GM12892 (cell line): ENCODE measurements at regions not wholly inside any gene's neighbourhood (a gene's known extent, or its start where the extent isn't known, plus 50 kb on each side); places are given as distances from the start of the nearest gene placed in this dataset.

ENCODE experiments used
- POLR2A ChIP-seq: IDR thresholded peaks from 2 replicates; pipeline ENCODE4 v1.6.1; 2011; ENCODE audit warnings: low read depth, low read length, control low read depth
- TAF1 ChIP-seq: IDR thresholded peaks from 2 replicates; pipeline ENCODE4 v1.6.1; 2011; ENCODE audit warnings: low read depth, mild to moderate bottlenecking, control low read depth, low read length, borderline replicate concordance

DNA sequence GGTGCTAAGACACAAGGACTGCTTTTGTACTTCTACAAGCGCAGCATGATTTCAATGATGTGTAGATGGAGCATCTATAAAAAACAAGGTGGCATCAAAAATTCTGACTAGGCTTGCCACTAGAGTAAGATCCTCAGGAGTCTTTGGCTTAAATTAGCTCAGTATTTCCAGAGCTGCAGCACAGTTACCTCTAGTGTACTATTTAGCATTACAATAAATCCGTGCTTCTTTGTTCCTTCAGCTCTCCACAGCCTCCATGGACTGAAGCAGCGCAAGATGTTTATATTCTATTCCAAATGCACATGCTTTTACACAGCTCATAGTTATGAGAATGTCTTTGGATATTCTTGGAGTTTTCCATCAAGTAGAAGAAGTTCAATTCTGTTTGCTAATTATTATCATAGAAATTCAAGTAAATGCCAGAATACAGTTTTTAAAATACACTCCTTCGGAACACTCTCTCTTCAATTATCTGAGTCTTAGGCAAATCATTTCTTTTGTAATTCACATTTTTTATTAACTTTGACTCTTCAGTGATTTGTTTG lies 1133.0 kb upstream of the LRRTM1 start:
- TF ChIP-seq TAF1 (no peak), POLR2A (no peak)
